AG08395 (cell line): ENCODE measurements at regions not wholly inside any gene's neighbourhood (a gene's known extent, or its start where the extent isn't known, plus 50 kb on each side); places are given as distances from the start of the nearest gene placed in this dataset.
A peak's percentile ranks its signal among the peaks of the same experiment; 100 is the strongest.

Experiments used
- DNase-seq: peaks from one replicate; pipeline ENCODE4 v3.0.0; 2012; ENCODE audit warnings: mixed read lengths, low spot score

- no peak for DNase-seq
Measured at GRCh38 chr5:103428411-103428871, 134.1 kb downstream of the NUDT12 start.

DNA sequence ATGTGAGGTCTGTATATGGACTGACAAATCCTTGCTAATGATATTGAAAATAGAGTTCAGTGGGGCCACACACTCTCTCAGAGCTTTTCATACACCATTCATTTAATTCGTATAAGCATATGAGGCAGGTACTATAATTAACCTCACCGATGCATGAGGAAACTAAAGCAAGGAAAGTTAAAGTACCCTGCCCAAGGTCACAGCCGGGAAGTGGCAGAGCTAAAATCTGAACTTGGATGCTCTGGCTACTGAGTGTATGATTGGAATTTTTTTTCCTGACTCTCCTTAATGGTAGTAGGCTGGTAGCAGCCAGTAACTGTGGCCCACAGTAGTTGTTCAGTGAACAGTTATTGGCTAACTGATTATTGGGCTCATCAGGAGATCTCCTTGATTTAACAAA is 135.3 kb downstream of the NUDT12 start:
- DNase-seq: no peak

GRCh38 chr5:103425686-103426454 is 136.7 kb downstream of the NUDT12 start:
- no peak for DNase-seq

DNA sequence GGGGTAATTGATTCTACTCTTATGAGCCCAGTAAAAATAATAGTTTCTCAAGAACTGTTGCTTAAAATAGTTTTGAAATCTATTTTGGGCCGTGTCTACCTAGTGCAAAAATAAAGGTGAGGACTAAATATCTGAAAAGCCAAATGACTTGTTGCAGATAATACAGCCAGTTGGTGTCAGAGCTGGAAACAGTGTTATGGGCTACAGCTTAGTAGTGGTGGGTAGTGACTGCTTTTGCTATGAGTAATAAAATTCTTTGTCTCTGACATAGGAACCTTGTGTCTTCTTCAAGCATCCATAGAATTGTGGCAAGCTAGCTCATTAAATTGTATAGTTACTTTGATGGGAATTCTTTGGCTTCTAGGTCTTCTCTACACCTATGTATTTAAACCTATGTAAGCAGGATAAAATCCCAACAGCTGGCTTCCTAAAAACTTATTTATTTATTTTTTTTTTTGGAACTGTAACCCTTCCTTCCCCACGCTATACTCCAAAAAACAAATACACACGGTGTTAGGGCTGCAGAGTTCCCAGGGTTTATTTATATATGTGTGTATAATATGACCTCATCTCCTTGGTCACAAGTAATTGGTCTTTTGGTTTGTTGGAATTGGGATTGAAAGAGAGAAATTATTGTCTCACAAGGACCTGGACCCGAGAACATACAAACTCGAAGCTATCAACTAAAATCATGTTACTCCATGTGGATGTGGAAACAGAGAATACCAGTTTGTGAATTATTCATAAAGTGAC is 138.0 kb downstream of the NUDT12 start:
- peak; percentile 65 for DNase-seq

- DNase-seq: no peak
Measured at GRCh38 chr5:103424026-103424425, 138.6 kb downstream of the NUDT12 start.

GRCh38 chr5:103422756-103423155 is 139.8 kb downstream of the NUDT12 start:
- DNase-seq: no peak

GRCh38 chr5:103414604-103415003 is 148.0 kb downstream of the NUDT12 start:
- no peak for DNase-seq

DNA sequence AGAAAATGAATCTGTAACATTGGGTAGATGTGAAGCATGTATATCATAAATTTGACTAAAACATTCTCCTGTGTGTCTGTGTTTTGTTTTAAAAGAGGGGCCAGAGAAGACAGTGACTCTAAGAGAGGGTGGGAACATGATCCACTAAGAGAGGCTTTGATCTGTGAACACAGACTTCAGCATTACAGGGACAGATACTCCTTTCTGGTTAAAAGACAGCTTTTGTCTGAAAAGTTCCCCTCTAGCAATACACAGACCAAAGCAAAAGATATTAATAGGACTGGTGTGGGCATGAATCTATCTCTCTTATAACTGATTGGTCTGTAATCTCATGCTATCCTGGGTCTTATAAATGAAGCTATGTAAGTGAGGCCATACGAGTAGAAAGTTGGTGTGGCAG is 150.9 kb downstream of the NUDT12 start:
- no peak for DNase-seq

DNA sequence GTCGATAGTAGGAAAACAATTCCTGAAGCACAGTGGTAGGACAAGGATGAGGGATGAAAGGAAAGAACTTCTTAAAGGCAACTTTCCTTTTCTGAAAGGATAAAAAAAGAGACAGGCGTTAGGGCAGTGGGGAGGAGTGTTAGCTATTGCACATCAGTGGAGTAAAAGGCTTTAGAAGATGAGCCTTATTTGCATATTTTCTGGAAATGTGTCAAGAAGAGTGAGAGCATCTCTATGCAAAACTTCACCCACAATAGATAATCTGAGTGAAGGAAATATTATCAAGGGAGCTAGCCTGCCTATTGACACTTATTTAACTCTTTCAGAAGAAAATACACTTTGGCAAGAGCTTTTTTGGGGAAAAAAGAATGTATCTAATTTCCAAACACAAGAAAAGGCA is 151.6 kb downstream of the MACIR start:
- DNase-seq: no peak

DNA sequence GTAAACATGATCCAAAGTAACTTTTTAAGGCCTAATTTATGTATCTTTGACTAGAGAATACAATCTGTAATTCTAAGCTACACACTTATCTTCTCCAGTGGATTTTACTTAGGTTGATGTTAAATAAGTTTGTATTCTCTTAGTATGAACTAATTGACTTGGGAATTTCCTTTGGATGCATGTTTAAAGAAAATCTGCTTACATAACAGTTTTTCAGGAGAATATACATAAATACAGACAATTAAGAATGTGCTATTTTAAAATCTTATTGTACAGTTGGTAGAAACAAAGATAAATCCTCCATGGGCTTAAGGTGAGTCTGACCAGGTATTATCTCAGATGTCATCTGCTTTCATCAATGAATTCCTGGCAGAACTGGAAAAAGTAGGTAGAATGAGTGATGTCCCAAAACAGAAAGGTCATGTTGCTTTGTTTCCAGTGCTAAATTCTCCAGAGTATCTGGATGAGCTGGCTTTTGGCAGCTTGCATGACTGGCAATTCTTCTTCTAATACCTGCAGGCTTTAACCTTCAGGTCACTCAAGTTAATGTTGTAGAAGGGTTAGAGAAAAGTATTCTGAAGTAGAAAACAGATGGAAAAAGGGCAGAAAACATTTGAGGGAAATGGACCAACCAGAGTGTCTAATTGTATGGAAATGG is 150.6 kb downstream of the MACIR start:
- DNase-seq: no peak

DNA sequence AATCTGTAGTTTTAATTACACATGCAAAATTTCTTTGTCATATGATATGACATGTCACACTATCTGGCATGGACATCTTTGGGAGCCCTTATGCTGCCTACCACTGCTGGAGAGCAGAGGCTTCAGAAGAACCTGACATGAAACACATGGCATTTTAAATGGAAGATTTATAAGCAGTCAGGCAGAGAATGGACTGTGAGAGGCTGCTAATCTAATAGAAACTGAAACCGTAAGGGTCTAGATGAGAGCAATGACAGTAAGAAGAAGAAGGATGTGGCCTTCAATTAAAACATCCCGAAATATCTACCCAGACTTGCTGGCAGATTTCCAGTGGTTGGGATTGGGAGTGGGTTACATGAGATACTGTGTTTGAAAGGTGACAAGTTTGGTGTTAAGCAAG is 149.8 kb downstream of the MACIR start:
- DNase-seq: no peak

DNA sequence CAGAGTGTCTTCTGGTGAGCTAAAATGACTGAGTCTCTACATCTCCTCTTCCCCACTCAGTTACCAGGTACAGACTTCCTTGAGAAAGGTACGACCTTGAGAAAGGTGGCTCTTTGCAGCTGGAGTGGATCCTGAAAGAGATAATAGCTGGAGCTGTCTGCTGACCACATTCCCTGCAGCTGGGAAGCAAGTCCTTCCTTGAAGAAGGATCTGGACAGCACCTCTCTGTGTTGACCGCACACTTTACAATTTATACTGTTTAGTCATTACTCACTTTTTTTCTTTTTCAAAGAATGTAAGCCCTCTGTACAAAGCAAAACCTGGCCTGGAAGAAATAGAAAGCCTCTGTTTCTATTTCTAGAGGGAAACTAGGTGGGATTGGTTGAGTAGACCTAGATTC is 148.8 kb downstream of the MACIR start:
- peak; percentile 36 for DNase-seq

DNA sequence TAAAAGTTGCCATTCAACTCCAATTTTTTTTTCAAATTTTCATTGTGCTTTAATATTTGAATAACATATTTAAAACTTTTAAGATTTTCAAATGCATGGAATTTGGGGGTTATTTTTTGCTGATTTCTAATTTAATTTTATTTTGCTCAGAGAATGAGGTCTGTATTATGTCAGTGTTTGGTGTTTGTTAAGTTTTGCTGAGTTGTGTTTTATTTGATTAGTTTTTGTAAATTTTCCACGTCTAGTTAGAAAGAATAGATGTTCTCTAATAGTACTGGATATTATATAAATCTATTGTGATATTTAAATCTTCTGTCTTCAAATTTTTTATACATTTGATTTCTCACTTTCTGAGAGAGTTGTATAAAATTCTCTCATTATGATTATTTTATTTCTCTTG is 145.9 kb downstream of the MACIR start:
- no peak for DNase-seq

DNA sequence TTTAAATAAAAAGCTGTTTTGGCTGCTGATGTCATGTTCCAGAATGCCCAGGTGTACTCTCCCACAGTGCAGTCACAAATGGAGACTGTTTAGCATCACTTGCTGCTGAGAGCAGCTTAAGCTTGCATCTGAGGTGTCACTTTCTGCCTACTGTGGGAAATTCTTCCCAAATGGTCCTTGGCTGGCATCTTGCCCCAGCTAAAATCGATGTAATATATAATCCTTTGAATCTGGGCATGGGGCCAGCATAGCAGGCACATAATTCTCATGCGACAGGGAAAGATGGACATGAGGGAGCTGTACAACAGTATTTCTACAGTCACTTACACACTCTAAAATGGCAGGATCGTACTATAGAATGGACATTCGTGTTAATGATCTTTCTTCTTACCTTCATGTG is 144.3 kb downstream of the MACIR start:
- no peak for DNase-seq

DNA sequence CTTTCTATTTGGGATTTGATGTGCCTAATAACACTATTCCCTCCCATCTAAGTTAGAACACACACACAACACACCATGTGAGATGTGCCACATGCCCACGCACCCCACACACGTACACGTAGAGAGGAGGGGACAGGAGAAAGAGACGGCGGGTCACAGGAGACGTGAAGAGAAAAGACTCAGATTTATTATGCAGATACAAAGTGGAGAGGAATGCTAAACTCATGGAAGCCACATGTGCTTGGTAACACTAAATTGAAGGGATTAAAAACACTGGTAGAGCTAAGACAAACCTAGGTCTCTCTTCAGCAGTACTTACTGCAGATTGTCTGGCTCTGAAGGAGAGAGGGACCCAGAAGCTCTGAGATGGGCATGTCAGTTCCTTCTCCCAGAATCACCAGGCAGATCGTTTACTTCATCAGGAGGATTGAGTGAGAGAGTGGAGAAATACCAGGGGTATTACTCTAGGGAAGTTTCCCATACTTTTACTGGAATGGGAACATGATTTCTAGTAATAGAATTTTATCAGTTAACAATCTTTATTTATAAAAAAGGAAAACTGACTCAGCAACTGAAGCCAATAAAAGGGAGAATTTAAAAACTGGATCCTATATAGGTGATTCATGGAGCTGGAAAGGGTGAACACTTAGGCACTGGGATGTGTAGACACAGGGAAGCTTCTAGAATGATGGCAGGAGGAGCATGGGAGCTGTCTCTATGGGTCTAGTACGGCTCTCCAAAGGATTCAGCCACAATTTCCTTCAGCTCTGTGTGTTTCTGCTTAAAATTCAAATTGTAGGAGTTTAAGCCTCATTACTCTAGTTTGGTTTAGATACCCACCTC is 139.4 kb downstream of the MACIR start:
- peak; percentile 13 for DNase-seq

- no peak for DNase-seq
Measured at GRCh38 chr5:103394676-103395075, 136.1 kb downstream of the MACIR start.

DNA sequence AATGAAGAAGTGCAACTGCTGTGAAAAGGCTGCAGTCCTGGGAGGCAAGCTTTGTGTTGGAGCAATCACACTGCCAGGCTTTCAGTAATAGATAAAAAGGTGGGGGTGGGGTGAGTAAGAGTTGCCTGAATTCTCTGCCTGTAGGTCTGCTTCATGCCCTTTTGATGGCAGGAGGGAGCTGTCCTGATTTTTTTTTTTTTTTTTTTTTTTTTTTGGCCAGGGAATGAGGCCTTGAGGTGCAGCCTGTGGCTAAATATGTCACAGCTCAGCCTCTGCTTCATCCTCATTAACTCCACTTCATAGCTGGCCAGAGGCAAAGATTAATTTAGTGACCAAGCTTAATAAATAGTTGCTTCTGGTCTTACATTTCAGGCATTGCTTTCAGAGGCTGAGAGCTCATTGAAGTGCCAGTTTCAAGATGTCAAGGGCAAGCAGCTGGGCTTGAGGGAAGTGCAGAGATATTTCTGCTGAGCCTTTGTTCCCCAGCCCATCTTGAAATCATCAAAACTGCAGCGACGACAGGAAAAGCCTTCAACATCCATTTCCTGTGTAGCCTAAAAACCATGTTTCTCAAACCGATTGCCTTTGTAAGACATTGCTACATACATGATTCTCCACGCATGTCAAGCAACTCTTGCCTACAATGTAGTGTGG is 134.7 kb downstream of the MACIR start:
- DNase-seq: peak; percentile 33

GRCh38 chr5:103391659-103392058 is 133.1 kb downstream of the MACIR start:
- DNase-seq: no peak

DNA sequence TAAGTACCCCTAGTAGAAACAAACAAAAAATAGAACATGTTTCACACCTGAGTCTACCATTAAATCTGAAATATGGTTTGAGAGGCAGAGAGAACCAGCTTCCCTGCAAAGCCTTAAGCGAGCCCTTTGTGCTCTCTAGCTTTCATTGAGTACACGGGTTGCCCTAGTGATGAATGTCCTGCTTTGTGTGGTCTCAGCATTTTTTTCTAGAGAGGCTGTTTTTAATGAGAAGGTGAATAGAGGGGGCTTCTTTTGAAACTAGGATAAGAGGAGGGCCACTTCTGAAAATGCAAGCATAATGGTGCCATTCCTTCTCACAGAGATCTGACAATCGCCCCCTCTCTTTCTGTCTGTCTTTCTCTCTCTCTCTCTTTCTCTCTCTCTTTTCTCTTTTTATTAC is 131.3 kb downstream of the MACIR start:
- no peak for DNase-seq

GRCh38 chr5:103389357-103389756 is 130.8 kb downstream of the MACIR start:
- DNase-seq: no peak

- DNase-seq: no peak
Measured at GRCh38 chr5:103385722-103386121, 127.2 kb downstream of the MACIR start.
